HCT116 (cell line): ENCODE measurements at regions not wholly inside any gene's neighbourhood (a gene's known extent, or its start where the extent isn't known, plus 50 kb on each side); places are given as distances from the start of the nearest gene placed in this dataset.
"Not testable (repeated sequence)": the region's sequence is repeated elsewhere in the genome, so short reads cannot be mapped to it uniquely, and the experiment has no call there.

Experiments used
- ATAC-seq: fragments of 200-7000 bp; cut with Tn5 transposase; 2 replicates; pipeline ENCODE4 v1.9.1; 2020; ENCODE audit warnings: mild to moderate bottlenecking, moderate library complexity
- BruUV-seq: library from RNA; stranded (reverse); fragments of 400-500 nt; replicated peaks from 2 replicates; lab custom pipeline; 2021; lab: Mats Ljungman, UMichigan
- CTCF ChIA-PET: fragments of 300-600 bp; sonication (Branson Sonifier 250); formaldehyde crosslinking; loops from one replicate; lab custom pipeline; 2021; ENCODE audit warnings: antibody characterized with exemption; lab: Charles Lee
- POLR2A ChIA-PET: fragments of 300-600, 350-600 bp; sonication (Branson Sonifier 250); formaldehyde crosslinking; loops from one replicate; lab custom pipeline; 2021; ENCODE audit warnings: antibody characterized with exemption; lab: Charles Lee
- RAD21 ChIA-PET, 2 experiments: fragments of 300-600 bp; sonication (Branson Sonifier 250); formaldehyde crosslinking; loops; one replicate each; lab custom pipeline; 2023; ENCODE audit warnings: low total read pairs in 2 of 2; ENCODE audit not compliant: uncharacterized antibody in 2 of 2, unreplicated experiment in 2 of 2, low non-redundant PET in 1 of 2; lab: Charles Lee
- DNase-seq: peaks from one replicate; pipeline ENCODE4 v3.0.0-alpha.2; 2010; ENCODE audit warnings: low read depth, low spot score
- H2AFZ ChIP-seq: fragments of 200-600 bp; shearing (Covaris generic), sonication (generic); 2 replicates; pipeline ENCODE4 v1.6.1; 2017; ENCODE audit warnings: low read depth, mixed run types, mixed read lengths, antibody characterized with exemption, low read length; ENCODE audit not compliant: poor library complexity, severe bottlenecking
- H3K27ac ChIP-seq: 2 replicates; pipeline ENCODE4 v1.5.1; 2012; ENCODE audit warnings: low read depth, low read length
- H3K27me3 ChIP-seq: fragments of 200-600 bp; sonication (generic); 2 replicates; pipeline ENCODE4 v1.6.1; 2016; ENCODE audit warnings: mixed run types, low read length, mixed read lengths; ENCODE audit not compliant: insufficient read depth
- H3K36me3 ChIP-seq, 2 experiments: fragments of 200-500 bp in 1 of 2; fragments of 200-600 bp in 1 of 2; sonication (Bioruptor generic) in 1 of 2; sonication (generic) in 1 of 2; 2 replicates each; pipeline versions ENCODE4 v1.5.1 to v1.6.1; 2014 to 2016; ENCODE audit warnings: low read length in 2 of 2, inconsistent platforms in 1 of 2, mixed read lengths in 1 of 2, mixed run types in 1 of 2; ENCODE audit not compliant: insufficient read depth in 2 of 2, control insufficient read depth in 1 of 2
- H3K4me1 ChIP-seq, 2 experiments: fragments of 200-600 bp in 1 of 2; sonication (generic) in 1 of 2; 2 replicates each; pipeline versions ENCODE4 v1.5.1 to v1.6.1; 2012 to 2017; ENCODE audit warnings: low read length in 2 of 2, inconsistent platforms in 1 of 2, mild to moderate bottlenecking in 1 of 2, mixed read lengths in 1 of 2, mixed run types in 1 of 2, moderate library complexity in 1 of 2; ENCODE audit not compliant: insufficient read depth in 2 of 2, control insufficient read depth in 1 of 2
- H3K4me2 ChIP-seq: fragments of 200-600 bp; sonication (generic); 2 replicates; pipeline ENCODE4 v1.6.1; 2017; ENCODE audit warnings: mixed run types, low read length, mixed read lengths
- H3K4me3 ChIP-seq, 2 experiments: fragments of 200-600 bp in 1 of 2; sonication (generic) in 1 of 2; replicated peaks in 1 of 2; 2 replicates each; pipeline ENCODE4 v1.5.1; 2011 to 2016; ENCODE audit warnings: low read length in 2 of 2, control low read depth in 1 of 2, low read depth in 1 of 2, mild to moderate bottlenecking in 1 of 2, mixed read lengths in 1 of 2, mixed run types in 1 of 2
- H3K79me2 ChIP-seq: fragments of 200-600 bp; sonication (generic); 2 replicates; pipeline ENCODE4 v1.6.1; 2017; ENCODE audit warnings: mild to moderate bottlenecking, mixed run types, low read length, moderate library complexity, mixed read lengths; ENCODE audit not compliant: insufficient read depth
- H3K9ac ChIP-seq: fragments of 200-600 bp; sonication (generic); 2 replicates; pipeline ENCODE4 v1.6.1; 2016; ENCODE audit warnings: low read length, mixed read lengths
- H3K9me2 ChIP-seq: fragments of 200-600 bp; sonication (generic), shearing (Covaris generic); 2 replicates; pipeline ENCODE4 v1.6.1; 2017; ENCODE audit warnings: mixed run types, mild to moderate bottlenecking, moderate library complexity; ENCODE audit not compliant: insufficient read depth
- H3K9me3 ChIP-seq, 2 experiments: fragments of 200-500 bp in 1 of 2; fragments of 200-600 bp in 1 of 2; sonication (Bioruptor generic) in 1 of 2; sonication (generic) in 1 of 2; 2 replicates each; pipeline ENCODE4 v1.6.1; 2014 to 2017; ENCODE audit warnings: low read length in 2 of 2, mixed read lengths in 2 of 2, inconsistent platforms in 1 of 2, low read depth in 1 of 2, mild to moderate bottlenecking in 1 of 2, mixed run types in 1 of 2, moderate library complexity in 1 of 2; ENCODE audit not compliant: control insufficient read depth in 1 of 2, insufficient read depth in 1 of 2
- H4K20me1 ChIP-seq: fragments of 200-600 bp; sonication (generic), shearing (Covaris generic); 2 replicates; pipeline ENCODE4 v1.6.1; 2017; ENCODE audit warnings: mixed run types, mild to moderate bottlenecking, moderate library complexity; ENCODE audit not compliant: insufficient read depth
- CBX3 ChIP-seq: IDR thresholded peaks from 2 replicates; pipeline ENCODE4 v1.6.1; 2012; ENCODE audit warnings: low read depth
- CEBPB ChIP-seq: IDR thresholded peaks from 2 replicates; pipeline ENCODE4 v1.6.1; 2012; ENCODE audit warnings: low read depth
- CTCF ChIP-seq, 3 experiments: fragments of 200-600 bp in 1 of 3; sonication (generic) in 1 of 3; IDR thresholded peaks in 2 of 3; conservative IDR thresholded peaks in 1 of 3; 2 replicates each; pipeline ENCODE4 v1.5.1; 2012 to 2017; ENCODE audit warnings: low read depth in 2 of 3, low read length in 2 of 3, antibody characterized with exemption in 1 of 3, borderline replicate concordance in 1 of 3, control low read depth in 1 of 3, mild to moderate bottlenecking in 1 of 3, mixed read lengths in 1 of 3, mixed run types in 1 of 3, moderate library complexity in 1 of 3; ENCODE audit not compliant: insufficient read depth in 1 of 3
- EGR1 ChIP-seq: IDR thresholded peaks from 2 replicates; pipeline ENCODE4 v1.6.1; 2012; ENCODE audit warnings: low read depth
- ELF1 ChIP-seq: IDR thresholded peaks from 2 replicates; pipeline ENCODE4 v1.6.1; 2012; ENCODE audit warnings: low read depth, borderline replicate concordance
- EZH2 ChIP-seq: fragments of 200-600 bp; sonication (generic); IDR thresholded peaks from 2 replicates; pipeline ENCODE4 v1.6.1; 2017; ENCODE audit warnings: antibody characterized with exemption, mixed run types
- EZH2phosphoT487 ChIP-seq: fragments of 200-600 bp; IDR thresholded peaks from 2 replicates; pipeline ENCODE4 v1.6.1; 2018; ENCODE audit warnings: antibody characterized with exemption, borderline replicate concordance
- FOSL1 ChIP-seq: IDR thresholded peaks from 2 replicates; pipeline ENCODE4 v1.6.1; 2012; ENCODE audit warnings: low read depth
- JUND ChIP-seq: IDR thresholded peaks from 2 replicates; pipeline ENCODE4 v1.6.1; 2012
- POLR2A ChIP-seq: IDR thresholded peaks from 2 replicates; pipeline ENCODE4 v1.7.0; 2011; ENCODE audit warnings: borderline replicate concordance; ENCODE audit not compliant: insufficient read depth, insufficient read length; ENCODE audit errors: extremely low read depth
- POLR2AphosphoS5 ChIP-seq: IDR thresholded peaks from 2 replicates; pipeline ENCODE4 v1.6.1; 2011; ENCODE audit warnings: mild to moderate bottlenecking, low read depth, low read length, moderate library complexity
- RAD21 ChIP-seq: IDR thresholded peaks from 2 replicates; pipeline ENCODE4 v1.6.1; 2012; ENCODE audit warnings: low read depth, mild to moderate bottlenecking
- REST ChIP-seq: IDR thresholded peaks from 2 replicates; pipeline ENCODE4 v1.6.1; 2012; ENCODE audit warnings: low read depth
- SIN3A ChIP-seq: IDR thresholded peaks from 2 replicates; pipeline ENCODE4 v1.6.1; 2012; ENCODE audit warnings: low read depth
- SRF ChIP-seq: IDR thresholded peaks from 2 replicates; pipeline ENCODE4 v1.6.1; 2012; ENCODE audit warnings: low read depth
- YY1 ChIP-seq: IDR thresholded peaks from 2 replicates; pipeline ENCODE4 v1.6.1; 2011; ENCODE audit warnings: low read length, low read depth, moderate library complexity, mild to moderate bottlenecking; ENCODE audit not compliant: insufficient replicate concordance; ENCODE audit errors: extremely low read depth
- ZFX ChIP-seq: fragments of 450-650 bp; IDR thresholded peaks from 2 replicates; pipeline ENCODE4 v1.6.1; 2017
- ZNF274 ChIP-seq: fragments of 200-500 bp; sonication (Bioruptor generic); IDR thresholded peaks from 2 replicates; pipeline ENCODE4 v1.6.1; 2014; ENCODE audit warnings: mild to moderate bottlenecking, low read depth, low read length, inconsistent platforms
- intact Hi-C: fragments of 100-400 bp; cut with micrococcal nuclease; formaldehyde crosslinking; loops from 2 replicates; pipeline ENCODE4 v1.10.0; 2022

GRCh38 chr20:52031206-52031562 lies 160.4 kb downstream of the ZFP64 start:
- Histone ChIP-seq H3K27ac (no peak overlapping the region), H3K9ac (no peak overlapping the region), H2AFZ (no peak overlapping the region), H3K4me1 (no peaks in the 10 kb centered on the region), H3K36me3 (no peaks in the 10 kb centered on the region), H3K9me2 (no peaks in the 10 kb centered on the region), H3K4me2 (no peak overlapping the region), H4K20me1 (no peaks in the 10 kb centered on the region), H3K27me3 (no peaks in the 10 kb centered on the region), H3K9me3 (no peaks in the 10 kb centered on the region), H3K79me2 (no peaks in the 10 kb centered on the region), H3K4me3 (no peak overlapping the region)
- BruUV-seq, result no TSS peak
- POLR2A ChIA-PET, result no interaction called here
- TF ChIP-seq EZH2phosphoT487 (no peak), RAD21 (no peak), POLR2AphosphoS5 (no peak), ZFX (no peak), POLR2A (no peak), SIN3A (no peak), YY1 (no peak), REST (no peak), EZH2 (no peak), CTCF (IDR thresholded peaks at IDR 0.05 in 2 of 3, conservative IDR thresholded peaks at IDR 0.05 in 1 of 3; ENCODE audit: borderline replicate concordance in 1 of 3, insufficient read depth in 1 of 3, low read depth in 2 of 3, low read length in 2 of 3) (no peak), ZNF274 (no peak), FOSL1 (no peak), SRF (no peak), CBX3 (no peak), JUND (no peak), ELF1 (no peak), CEBPB (no peak), EGR1 (no peak)
- CTCF ChIA-PET, result no interaction called here
- intact Hi-C loops, result no loop called here
- RAD21 ChIA-PET, result no interaction called here
- DNase-seq, result no peak
- ATAC-seq, result no peak

- DNase-seq, POLR2A ChIA-PET, H3K36me3 ChIP-seq, H3K9me2 ChIP-seq, H3K27me3 ChIP-seq, H4K20me1 ChIP-seq, H3K79me2 ChIP-seq, H3K9ac ChIP-seq, H3K27ac ChIP-seq, BruUV-seq, H2AFZ ChIP-seq, H3K4me3 ChIP-seq, H3K9me3 ChIP-seq, CTCF ChIA-PET, ATAC-seq, intact Hi-C loops, H3K4me1 ChIP-seq, RAD21 ChIA-PET, H3K4me2 ChIP-seq: not testable (repeated sequence)
Observed at GRCh38 chr20:52029129-52029528, 162.4 kb downstream of the ZFP64 start.
